H1 (cell line): ENCODE measurements at regions not wholly inside any gene's neighbourhood (a gene's known extent, or its start where the extent isn't known, plus 50 kb on each side); places are given as distances from the start of the nearest gene placed in this dataset.

Source experiments
- CHD1 ChIP-seq: IDR thresholded peaks from 2 replicates; pipeline ENCODE4 v1.6.1; 2012; ENCODE audit warnings: low read depth, low read length, improper control_type of control experiment
- RBBP5 ChIP-seq: IDR thresholded peaks from 2 replicates; pipeline ENCODE4 v1.7.1; 2012; ENCODE audit warnings: low read depth, mild to moderate bottlenecking, inconsistent platforms, low read length, moderate library complexity, borderline replicate concordance
- ZNF274 ChIP-seq: IDR thresholded peaks from 2 replicates; pipeline ENCODE4 v1.7.0; 2012; ENCODE audit warnings: low read length, borderline replicate concordance; ENCODE audit errors: extremely low read depth

GRCh38 chr15:27669641-27670040 lies 429.5 kb downstream of the OCA2 start (continued):
- no peak for TF ChIP-seq RBBP5
- no peak for TF ChIP-seq ZNF274
- TF ChIP-seq CHD1: no peak
